Stomach (tissue), 4 donors: ENCODE measurements at regions not wholly inside any gene's neighbourhood (a gene's known extent, or its start where the extent isn't known, plus 50 kb on each side); places are given as distances from the start of the nearest gene placed in this dataset.

Source experiments
- CTCF ChIP-seq, 7 experiments: fragments of 450-650 bp in 4 of 7; fragments of 200-600 bp in 3 of 7; sonication (generic) in 3 of 7; IDR thresholded peaks; one replicate each; pipeline ENCODE4 v1.5.1; 2016 to 2019; ENCODE audit warnings: antibody characterized with exemption in 7 of 7, control low read depth in 2 of 7, mild to moderate bottlenecking in 1 of 7
- EP300 ChIP-seq: sonication (generic); formaldehyde crosslinking; IDR thresholded peaks from one replicate; pipeline ENCODE4 v1.6.1; 2017; ENCODE audit warnings: antibody characterized with exemption
- POLR2A ChIP-seq, 4 donors: fragments of 450-650 bp; IDR thresholded peaks; one replicate each; pipeline ENCODE4 v1.6.1; 2016; ENCODE audit warnings: antibody characterized with exemption in 4 of 4, control low read depth in 2 of 4, mild to moderate bottlenecking in 1 of 4, moderate library complexity in 1 of 4
- POLR2AphosphoS5 ChIP-seq, 3 donors: sonication (generic); formaldehyde crosslinking; IDR thresholded peaks; one replicate each; pipeline ENCODE4 v1.6.1; 2016; ENCODE audit warnings: antibody characterized with exemption in 3 of 3

DNA sequence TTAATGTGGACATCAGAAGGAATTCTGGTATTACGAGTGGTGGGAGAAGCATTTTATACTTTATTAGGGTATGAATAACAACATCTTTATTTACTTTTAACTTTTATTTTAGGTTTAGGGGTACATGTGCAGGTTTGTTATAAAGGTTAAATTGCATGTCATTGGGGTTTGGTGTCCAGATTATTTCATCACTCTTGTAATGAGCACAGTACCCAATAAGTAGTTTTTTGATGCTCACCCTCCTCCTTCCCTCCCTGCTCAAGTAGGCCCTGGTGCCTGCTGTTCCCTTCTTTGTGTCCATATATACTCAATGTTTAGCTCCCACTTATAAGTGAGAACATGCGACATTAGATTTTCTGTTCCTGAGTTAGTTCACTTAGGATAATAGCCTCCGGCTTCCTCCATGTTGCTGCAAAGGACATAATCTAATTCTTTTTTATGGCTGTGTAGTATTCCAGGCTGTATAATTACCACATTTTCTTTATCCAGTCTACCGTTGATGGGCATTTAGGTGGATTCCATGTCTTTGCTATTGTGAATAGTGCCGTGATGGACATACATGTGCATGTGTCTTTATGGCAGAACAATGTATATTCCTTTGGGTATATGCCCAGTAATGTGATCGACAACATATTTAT, 456.2 kb downstream of the XYLT1 start:
- TF ChIP-seq POLR2AphosphoS5 (IDR thresholded peaks at IDR 0.05) (no peak), POLR2A (IDR thresholded peaks at IDR 0.05) (no peak), CTCF (IDR thresholded peaks at IDR 0.05) (no peak), EP300 (no peak)
